ENCODE measurements at regions not wholly inside any gene's neighbourhood (a gene's known extent, or its start where the extent isn't known, plus 50 kb on each side); places are given as distances from the start of the nearest gene placed in this dataset.

DNA sequence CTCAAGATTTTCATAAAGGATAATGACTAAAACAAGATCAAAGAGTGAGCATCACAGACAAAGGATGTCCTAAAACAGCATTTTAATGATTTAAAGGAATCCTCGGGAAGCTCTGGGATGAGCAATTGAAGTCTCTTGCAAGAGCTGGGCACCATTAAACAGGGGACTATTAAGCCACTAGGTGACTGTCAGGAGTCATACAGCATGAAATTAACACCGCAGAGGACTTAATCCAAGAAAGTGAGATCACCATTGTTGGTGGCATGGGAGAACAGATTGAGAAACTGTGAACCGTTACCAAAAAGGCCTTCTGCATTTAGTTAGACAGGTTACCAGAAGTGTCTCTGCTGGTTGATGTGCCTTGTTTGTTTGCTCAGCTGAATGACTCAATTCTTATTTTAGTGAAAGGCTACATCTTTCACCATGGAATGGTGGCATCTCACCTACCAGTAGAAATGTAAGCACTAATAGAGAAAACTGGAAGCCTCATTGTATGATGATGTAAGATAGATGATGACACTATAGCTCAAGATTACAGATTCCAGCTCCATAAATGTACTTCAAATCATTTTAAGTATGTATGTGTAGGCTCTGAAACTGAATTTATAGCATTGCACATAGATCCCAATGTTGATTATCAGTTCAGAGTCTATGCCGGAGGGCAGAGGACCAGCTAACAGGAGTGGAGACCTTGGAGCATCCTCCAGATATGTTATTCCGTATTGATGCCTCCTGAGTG is 427.6 kb downstream of the SUCLG1 start:
- TF ChIP-seq POLR2AphosphoS5 (IDR thresholded peaks at IDR 0.05) = no peak
- TF ChIP-seq, protein P1, sequence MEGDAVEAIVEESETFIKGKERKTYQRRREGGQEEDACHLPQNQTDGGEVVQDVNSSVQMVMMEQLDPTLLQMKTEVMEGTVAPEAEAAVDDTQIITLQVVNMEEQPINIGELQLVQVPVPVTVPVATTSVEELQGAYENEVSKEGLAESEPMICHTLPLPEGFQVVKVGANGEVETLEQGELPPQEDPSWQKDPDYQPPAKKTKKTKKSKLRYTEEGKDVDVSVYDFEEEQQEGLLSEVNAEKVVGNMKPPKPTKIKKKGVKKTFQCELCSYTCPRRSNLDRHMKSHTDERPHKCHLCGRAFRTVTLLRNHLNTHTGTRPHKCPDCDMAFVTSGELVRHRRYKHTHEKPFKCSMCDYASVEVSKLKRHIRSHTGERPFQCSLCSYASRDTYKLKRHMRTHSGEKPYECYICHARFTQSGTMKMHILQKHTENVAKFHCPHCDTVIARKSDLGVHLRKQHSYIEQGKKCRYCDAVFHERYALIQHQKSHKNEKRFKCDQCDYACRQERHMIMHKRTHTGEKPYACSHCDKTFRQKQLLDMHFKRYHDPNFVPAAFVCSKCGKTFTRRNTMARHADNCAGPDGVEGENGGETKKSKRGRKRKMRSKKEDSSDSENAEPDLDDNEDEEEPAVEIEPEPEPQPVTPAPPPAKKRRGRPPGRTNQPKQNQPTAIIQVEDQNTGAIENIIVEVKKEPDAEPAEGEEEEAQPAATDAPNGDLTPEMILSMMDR (IDR thresholded peaks at IDR 0.05) = no peak

Measured in upper lobe of left lung (tissue), 4 donors.